ENCODE measurements at regions not wholly inside any gene's neighbourhood (a gene's known extent, or its start where the extent isn't known, plus 50 kb on each side); places are given as distances from the start of the nearest gene placed in this dataset.

DNA sequence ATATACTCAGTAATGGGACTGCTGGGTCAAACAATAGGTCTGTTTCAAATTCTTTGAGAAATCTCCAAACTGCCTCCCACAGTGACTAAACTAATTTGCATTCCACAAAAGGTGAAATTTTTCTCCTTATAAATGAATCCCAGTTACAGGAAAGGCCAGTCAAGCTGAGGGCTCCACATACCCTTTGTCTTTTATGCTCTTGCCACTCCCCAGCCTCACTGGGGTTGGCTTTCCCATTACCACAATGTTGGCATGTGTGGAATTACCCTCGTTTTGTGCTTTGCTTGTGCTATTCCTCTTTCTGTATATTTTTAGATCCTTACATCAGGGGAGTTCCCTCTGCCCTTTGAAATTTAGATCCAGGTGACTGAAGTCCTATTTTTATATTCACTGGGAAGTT is 220.2 kb upstream of the LCORL start:
- TF ChIP-seq ELF1 (IDR thresholded peaks at IDR 0.05): no peak
- TF ChIP-seq, protein P1, sequence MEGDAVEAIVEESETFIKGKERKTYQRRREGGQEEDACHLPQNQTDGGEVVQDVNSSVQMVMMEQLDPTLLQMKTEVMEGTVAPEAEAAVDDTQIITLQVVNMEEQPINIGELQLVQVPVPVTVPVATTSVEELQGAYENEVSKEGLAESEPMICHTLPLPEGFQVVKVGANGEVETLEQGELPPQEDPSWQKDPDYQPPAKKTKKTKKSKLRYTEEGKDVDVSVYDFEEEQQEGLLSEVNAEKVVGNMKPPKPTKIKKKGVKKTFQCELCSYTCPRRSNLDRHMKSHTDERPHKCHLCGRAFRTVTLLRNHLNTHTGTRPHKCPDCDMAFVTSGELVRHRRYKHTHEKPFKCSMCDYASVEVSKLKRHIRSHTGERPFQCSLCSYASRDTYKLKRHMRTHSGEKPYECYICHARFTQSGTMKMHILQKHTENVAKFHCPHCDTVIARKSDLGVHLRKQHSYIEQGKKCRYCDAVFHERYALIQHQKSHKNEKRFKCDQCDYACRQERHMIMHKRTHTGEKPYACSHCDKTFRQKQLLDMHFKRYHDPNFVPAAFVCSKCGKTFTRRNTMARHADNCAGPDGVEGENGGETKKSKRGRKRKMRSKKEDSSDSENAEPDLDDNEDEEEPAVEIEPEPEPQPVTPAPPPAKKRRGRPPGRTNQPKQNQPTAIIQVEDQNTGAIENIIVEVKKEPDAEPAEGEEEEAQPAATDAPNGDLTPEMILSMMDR (IDR thresholded peaks at IDR 0.05): no peak
- no peak for TF ChIP-seq SMC3 (IDR thresholded peaks at IDR 0.05; ENCODE audit: low read depth, low read length)
- no peak for TF ChIP-seq YY1 (IDR thresholded peaks at IDR 0.05; ENCODE audit: low read depth)
- TF ChIP-seq POLR2AphosphoS5 (IDR thresholded peaks at IDR 0.05; ENCODE audit: low read depth, low read length): no peak
- no peak for TF ChIP-seq CHD2 (IDR thresholded peaks at IDR 0.05; ENCODE audit: low read length, partially characterized antibody)
- TF ChIP-seq EP300 (IDR thresholded peaks at IDR 0.05; ENCODE audit: borderline replicate concordance in 1 of 2, low read depth in 1 of 2, low read length in 1 of 2): no peak
- TF ChIP-seq, protein P2, sequence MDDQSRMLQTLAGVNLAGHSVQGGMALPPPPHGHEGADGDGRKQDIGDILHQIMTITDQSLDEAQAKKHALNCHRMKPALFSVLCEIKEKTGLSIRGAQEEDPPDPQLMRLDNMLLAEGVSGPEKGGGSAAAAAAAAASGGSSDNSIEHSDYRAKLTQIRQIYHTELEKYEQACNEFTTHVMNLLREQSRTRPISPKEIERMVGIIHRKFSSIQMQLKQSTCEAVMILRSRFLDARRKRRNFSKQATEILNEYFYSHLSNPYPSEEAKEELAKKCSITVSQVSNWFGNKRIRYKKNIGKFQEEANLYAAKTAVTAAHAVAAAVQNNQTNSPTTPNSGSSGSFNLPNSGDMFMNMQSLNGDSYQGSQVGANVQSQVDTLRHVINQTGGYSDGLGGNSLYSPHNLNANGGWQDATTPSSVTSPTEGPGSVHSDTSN (IDR thresholded peaks at IDR 0.05): no peak
- TF ChIP-seq, protein P3, sequence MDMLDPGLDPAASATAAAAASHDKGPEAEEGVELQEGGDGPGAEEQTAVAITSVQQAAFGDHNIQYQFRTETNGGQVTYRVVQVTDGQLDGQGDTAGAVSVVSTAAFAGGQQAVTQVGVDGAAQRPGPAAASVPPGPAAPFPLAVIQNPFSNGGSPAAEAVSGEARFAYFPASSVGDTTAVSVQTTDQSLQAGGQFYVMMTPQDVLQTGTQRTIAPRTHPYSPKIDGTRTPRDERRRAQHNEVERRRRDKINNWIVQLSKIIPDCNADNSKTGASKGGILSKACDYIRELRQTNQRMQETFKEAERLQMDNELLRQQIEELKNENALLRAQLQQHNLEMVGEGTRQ (IDR thresholded peaks at IDR 0.05; ENCODE audit: borderline replicate concordance, low read depth, low read length): no peak
- TF ChIP-seq SIN3A (IDR thresholded peaks at IDR 0.05; ENCODE audit: borderline replicate concordance, low read depth, low read length): no peak
- no peak for TF ChIP-seq FOXM1 (IDR thresholded peaks at IDR 0.05; ENCODE audit: low read depth)

Data from SK-N-SH (cell line).